ENCODE measurements at regions not wholly inside any gene's neighbourhood (a gene's known extent, or its start where the extent isn't known, plus 50 kb on each side); places are given as distances from the start of the nearest gene placed in this dataset.

DNA sequence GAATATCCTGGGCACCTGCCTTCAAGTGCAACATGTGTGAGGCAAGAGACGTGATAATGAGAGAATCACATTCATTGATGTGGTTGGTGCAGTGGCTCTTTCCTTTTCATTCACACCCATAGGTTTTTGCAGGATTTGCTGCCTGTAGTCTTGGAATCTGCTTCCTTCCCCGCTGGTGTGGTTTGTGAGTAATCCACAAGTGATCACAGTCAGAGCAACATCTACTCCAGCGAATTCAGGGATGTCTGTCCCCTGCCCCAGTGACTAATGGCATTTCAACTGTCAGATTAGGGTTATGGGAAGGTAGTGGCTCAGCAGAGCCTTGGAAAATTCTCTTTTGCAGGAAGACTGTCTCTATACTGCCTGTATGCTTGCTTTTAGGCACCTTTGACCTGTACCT, 225.5 kb upstream of the RBMS1 start:
- no peak for TF ChIP-seq EZH2 (IDR thresholded peaks at IDR 0.05; ENCODE audit: borderline replicate concordance, low read length)
- TF ChIP-seq, protein P1, sequence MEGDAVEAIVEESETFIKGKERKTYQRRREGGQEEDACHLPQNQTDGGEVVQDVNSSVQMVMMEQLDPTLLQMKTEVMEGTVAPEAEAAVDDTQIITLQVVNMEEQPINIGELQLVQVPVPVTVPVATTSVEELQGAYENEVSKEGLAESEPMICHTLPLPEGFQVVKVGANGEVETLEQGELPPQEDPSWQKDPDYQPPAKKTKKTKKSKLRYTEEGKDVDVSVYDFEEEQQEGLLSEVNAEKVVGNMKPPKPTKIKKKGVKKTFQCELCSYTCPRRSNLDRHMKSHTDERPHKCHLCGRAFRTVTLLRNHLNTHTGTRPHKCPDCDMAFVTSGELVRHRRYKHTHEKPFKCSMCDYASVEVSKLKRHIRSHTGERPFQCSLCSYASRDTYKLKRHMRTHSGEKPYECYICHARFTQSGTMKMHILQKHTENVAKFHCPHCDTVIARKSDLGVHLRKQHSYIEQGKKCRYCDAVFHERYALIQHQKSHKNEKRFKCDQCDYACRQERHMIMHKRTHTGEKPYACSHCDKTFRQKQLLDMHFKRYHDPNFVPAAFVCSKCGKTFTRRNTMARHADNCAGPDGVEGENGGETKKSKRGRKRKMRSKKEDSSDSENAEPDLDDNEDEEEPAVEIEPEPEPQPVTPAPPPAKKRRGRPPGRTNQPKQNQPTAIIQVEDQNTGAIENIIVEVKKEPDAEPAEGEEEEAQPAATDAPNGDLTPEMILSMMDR (IDR thresholded peaks at IDR 0.05; ENCODE audit: low read length) = no peak
- no peaks in the 10 kb centered on the region for H3K4me1 ChIP-seq (ENCODE audit: insufficient read depth, low read length, severe bottlenecking)
- H3K4me2 ChIP-seq (ENCODE audit: low read length) = no peak overlapping the region
- no peak overlapping the region for H3K9ac ChIP-seq (ENCODE audit: low read length)
- no peaks in the 10 kb centered on the region for H3K9me3 ChIP-seq (ENCODE audit: low read length)
- H3F3A ChIP-seq (ENCODE audit: insufficient read depth, low read length) = no peaks in the 10 kb centered on the region
- no peaks in the 10 kb centered on the region for H3K79me2 ChIP-seq (ENCODE audit: insufficient read depth, low read length)
- H2AFZ ChIP-seq (ENCODE audit: low read length) = no peak overlapping the region
- no peak overlapping the region for H3K4me3 ChIP-seq (ENCODE audit: low read depth, low read length, poor library complexity, severe bottlenecking)
- no peaks in the 10 kb centered on the region for H4K20me1 ChIP-seq (ENCODE audit: insufficient read depth, low read length)
- no peaks in the 10 kb centered on the region for H3K27me3 ChIP-seq (ENCODE audit: insufficient read depth, low read length)
- no peaks in the 10 kb centered on the region for H3K9me2 ChIP-seq (ENCODE audit: low read depth, low read length)
- H3K36me3 ChIP-seq (ENCODE audit: insufficient read depth, low read length) = no peaks in the 10 kb centered on the region
- no peak overlapping the region for H3K27ac ChIP-seq (ENCODE audit: low read depth, low read length, poor library complexity, severe bottlenecking)

DNA sequence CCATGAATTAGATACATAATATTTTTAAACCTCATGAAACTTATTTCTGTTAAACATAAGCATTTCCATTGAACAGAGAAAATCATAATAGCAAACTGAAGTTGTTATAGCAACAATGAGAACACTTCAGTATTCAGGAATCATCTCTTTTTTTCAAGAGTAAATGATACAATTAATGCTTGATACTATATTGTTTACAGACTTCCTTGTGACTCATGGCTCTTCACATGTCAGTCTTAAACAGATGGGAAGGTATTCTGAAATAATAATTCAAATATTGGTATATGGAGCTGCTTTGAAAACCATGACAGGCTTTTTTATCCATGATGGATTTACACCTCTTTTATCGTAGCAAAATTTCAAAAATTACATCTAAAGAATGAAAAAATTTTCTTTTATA, 226.5 kb upstream of the RBMS1 start:
- H3K4me1 ChIP-seq (ENCODE audit: insufficient read depth, low read length, severe bottlenecking) = no peaks in the 10 kb centered on the region
- TF ChIP-seq, protein P1 (IDR thresholded peaks at IDR 0.05; ENCODE audit: low read length) = no peak
- no peak for TF ChIP-seq EZH2 (IDR thresholded peaks at IDR 0.05; ENCODE audit: borderline replicate concordance, low read length)
- H3F3A ChIP-seq (ENCODE audit: insufficient read depth, low read length) = no peaks in the 10 kb centered on the region
- H3K9me3 ChIP-seq (ENCODE audit: low read length) = no peaks in the 10 kb centered on the region
- no peaks in the 10 kb centered on the region for H3K36me3 ChIP-seq (ENCODE audit: insufficient read depth, low read length)
- H2AFZ ChIP-seq (ENCODE audit: low read length) = no peak overlapping the region
- no peaks in the 10 kb centered on the region for H3K9me2 ChIP-seq (ENCODE audit: low read depth, low read length)
- no peak overlapping the region for H3K4me3 ChIP-seq (ENCODE audit: low read depth, low read length, poor library complexity, severe bottlenecking)
- no peaks in the 10 kb centered on the region for H3K79me2 ChIP-seq (ENCODE audit: insufficient read depth, low read length)
- no peaks in the 10 kb centered on the region for H4K20me1 ChIP-seq (ENCODE audit: insufficient read depth, low read length)
- H3K27ac ChIP-seq (ENCODE audit: low read depth, low read length, poor library complexity, severe bottlenecking) = no peak overlapping the region
- no peak overlapping the region for H3K4me2 ChIP-seq (ENCODE audit: low read length)
- H3K9ac ChIP-seq (ENCODE audit: low read length) = no peak overlapping the region
- no peaks in the 10 kb centered on the region for H3K27me3 ChIP-seq (ENCODE audit: insufficient read depth, low read length)

DNA sequence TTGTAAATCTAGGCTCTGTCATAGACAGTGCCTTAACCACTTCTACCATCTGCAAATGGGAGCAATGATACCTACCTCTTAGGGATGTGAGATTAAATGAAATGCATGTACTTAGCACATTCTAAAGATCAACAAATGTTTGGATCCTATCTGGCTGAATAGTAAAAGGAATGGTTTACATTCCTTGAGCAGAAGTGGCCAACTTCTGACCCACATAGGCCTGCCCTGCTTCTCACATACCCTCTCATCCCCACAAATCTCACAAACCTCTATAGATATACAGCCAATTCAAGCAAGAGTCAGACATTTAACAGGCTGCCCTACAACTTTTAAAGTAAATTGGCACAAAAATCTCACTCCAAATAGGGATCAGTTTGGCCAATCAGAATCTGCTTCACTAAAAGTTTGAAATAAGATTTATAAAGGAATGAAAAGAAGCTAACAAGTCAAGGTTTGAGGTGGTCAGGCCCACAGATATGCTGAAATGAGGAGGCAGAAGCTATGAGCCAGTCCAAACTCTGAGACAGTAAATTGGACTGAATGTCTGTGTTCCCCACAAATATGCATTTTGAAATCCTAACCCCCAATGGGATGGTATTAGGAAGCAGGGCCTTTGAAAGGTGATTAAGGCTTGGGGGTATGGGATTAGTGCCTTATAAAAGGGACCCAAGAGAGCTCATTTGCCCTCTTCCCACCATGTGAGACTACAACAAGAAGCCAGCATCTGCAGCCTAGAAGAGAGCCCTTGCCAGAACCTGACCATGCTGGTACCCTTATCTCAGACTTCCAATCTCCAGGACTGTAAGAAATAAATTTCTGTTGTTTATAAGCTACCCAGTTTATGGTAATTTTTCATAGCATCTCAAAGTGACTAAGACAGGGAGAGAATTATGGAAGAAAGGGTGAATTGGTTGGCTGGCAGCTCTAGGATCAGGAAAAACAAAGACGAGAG, 227.8 kb upstream of the RBMS1 start:
- H3K4me2 ChIP-seq (ENCODE audit: low read length) = no peak overlapping the region
- no peaks in the 10 kb centered on the region for H3F3A ChIP-seq (ENCODE audit: insufficient read depth, low read length)
- no peak overlapping the region for H3K27ac ChIP-seq (ENCODE audit: low read depth, low read length, poor library complexity, severe bottlenecking)
- H3K9ac ChIP-seq (ENCODE audit: low read length) = no peak overlapping the region
- no peaks in the 10 kb centered on the region for H3K79me2 ChIP-seq (ENCODE audit: insufficient read depth, low read length)
- no peaks in the 10 kb centered on the region for H3K4me1 ChIP-seq (ENCODE audit: insufficient read depth, low read length, severe bottlenecking)
- H2AFZ ChIP-seq (ENCODE audit: low read length) = no peak overlapping the region
- H3K27me3 ChIP-seq (ENCODE audit: insufficient read depth, low read length) = no peaks in the 10 kb centered on the region
- H3K4me3 ChIP-seq (ENCODE audit: low read depth, low read length, poor library complexity, severe bottlenecking) = no peak overlapping the region
- TF ChIP-seq, protein P1 (IDR thresholded peaks at IDR 0.05; ENCODE audit: low read length) = no peak
- TF ChIP-seq EZH2 (IDR thresholded peaks at IDR 0.05; ENCODE audit: borderline replicate concordance, low read length) = no peak
- no peaks in the 10 kb centered on the region for H3K36me3 ChIP-seq (ENCODE audit: insufficient read depth, low read length)
- H3K9me2 ChIP-seq (ENCODE audit: low read depth, low read length) = no peaks in the 10 kb centered on the region
- no peaks in the 10 kb centered on the region for H3K9me3 ChIP-seq (ENCODE audit: low read length)
- H4K20me1 ChIP-seq (ENCODE audit: insufficient read depth, low read length) = no peaks in the 10 kb centered on the region
